Endothelial cell of umbilical vein (primary cell): ENCODE measurements at regions not wholly inside any gene's neighbourhood (a gene's known extent, or its start where the extent isn't known, plus 50 kb on each side); places are given as distances from the start of the nearest gene placed in this dataset.

ENCODE experiments used
- CTCF ChIP-seq, 2 donors: IDR thresholded peaks; 1 replicate in 1 of 2; 2 replicates in 1 of 2; pipeline ENCODE4 v1.5.1; 2011; ENCODE audit warnings: low read length in 2 of 2, mild to moderate bottlenecking in 2 of 2, moderate library complexity in 2 of 2, control low read depth in 1 of 2, inconsistent platforms in 1 of 2, low read depth in 1 of 2; ENCODE audit not compliant: insufficient read depth in 1 of 2; ENCODE audit errors: extremely low read depth in 1 of 2
- MYC ChIP-seq: IDR thresholded peaks from one replicate; pipeline ENCODE4 v1.6.1; 2011; ENCODE audit warnings: mild to moderate bottlenecking, low read depth, low read length
- POLR2A ChIP-seq: IDR thresholded peaks from 2 replicates; pipeline ENCODE4 v1.6.1; 2012; ENCODE audit warnings: low read depth, mild to moderate bottlenecking, control low read depth, low read length

GRCh38 chr1:29563092-29563491, 326.8 kb downstream of the PTPRU start:
- TF ChIP-seq POLR2A (no peak), CTCF (IDR thresholded peaks at IDR 0.05; ENCODE audit: extremely low read depth in 1 of 2, insufficient read depth in 1 of 2, low read depth in 1 of 2, low read length in 2 of 2) (no peak), MYC (no peak)
